Activated T-cell treated with anti-CD3 and anti-CD28 coated beads for 1 hour (primary cell): ENCODE measurements at regions not wholly inside any gene's neighbourhood (a gene's known extent, or its start where the extent isn't known, plus 50 kb on each side); places are given as distances from the start of the nearest gene placed in this dataset.

Experiments used
- DNase-seq: peaks from one replicate; pipeline ENCODE4 v3.0.0-alpha.2; 2020; ENCODE audit warnings: low read depth

DNA sequence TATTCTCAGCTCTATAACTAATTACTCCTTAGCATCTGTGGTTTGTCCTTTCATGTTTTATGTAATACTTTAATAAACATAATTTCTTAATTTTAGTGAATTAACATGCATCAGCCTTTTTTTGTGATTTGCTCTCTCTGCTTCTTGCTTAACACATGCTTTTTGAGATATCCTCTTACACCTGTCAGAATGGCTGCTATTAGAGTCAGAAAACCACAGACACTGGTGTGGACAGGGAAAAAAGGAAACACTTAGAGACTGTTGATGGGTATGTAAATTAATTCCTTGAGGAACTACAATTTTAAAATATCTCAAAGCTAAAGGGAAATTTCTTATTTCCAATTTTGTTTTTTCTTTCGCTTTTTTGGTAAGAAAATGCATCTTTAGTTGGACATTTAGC lies 549.0 kb downstream of the ZNF804A start:
- DNase-seq = no peak

DNA sequence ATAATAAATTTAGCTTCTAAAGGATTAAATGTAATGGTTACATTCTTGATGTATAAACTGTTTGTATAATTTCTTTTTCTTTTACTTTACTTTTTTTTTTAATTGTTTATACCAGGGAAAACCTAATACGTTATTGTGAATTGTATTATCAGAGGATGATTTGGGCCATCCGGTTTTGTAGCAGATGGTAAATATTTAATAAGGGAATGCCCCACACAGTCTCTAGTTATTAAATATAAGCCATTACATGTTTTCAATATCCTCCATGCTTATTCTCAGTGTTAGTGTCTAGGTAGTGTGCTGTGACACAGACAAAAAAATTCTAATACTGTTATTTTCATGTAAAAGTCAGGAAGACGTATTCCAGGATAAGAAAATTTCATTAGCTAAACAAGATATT lies 553.9 kb downstream of the ZNF804A start:
- DNase-seq = no peak

DNA sequence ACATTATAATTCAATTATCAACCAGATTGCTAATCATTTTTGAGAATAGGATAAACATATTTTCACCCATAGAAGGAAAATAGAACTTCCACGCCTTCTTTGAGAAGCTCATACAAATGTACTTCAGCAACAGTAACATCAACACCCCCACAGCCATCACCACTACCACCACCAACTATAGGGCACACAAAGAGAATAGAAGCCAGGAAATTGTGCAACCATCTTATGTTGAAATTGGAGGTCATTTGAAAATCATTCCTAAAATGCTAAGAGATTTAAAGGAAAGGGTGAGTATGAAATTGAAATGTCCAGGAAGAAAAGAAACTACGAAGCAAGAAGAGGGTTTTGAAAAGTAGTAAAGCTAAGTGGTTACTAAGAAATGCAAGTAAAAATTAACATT lies 563.4 kb downstream of the ZNF804A start:
- no peak for DNase-seq

DNA sequence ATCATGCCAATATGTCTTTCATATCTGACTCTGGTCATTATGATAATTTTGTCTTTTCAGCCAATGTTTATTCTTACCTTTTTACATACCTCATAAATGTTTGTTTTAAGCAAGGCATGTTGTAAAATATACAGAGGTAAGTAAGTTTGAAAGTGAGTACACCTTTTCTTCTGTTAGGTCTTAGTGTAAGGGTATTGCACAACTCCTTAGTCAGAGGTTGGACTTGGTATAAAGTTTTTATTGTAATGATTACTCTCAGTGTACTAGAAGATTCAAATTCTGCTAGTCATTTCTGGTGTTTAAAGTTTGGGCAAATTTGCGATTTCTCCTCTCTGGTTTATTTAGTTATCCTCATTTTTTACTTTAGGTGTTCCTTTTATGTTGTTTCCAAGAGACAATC lies 564.3 kb upstream of the FSIP2 start:
- DNase-seq = no peak

DNA sequence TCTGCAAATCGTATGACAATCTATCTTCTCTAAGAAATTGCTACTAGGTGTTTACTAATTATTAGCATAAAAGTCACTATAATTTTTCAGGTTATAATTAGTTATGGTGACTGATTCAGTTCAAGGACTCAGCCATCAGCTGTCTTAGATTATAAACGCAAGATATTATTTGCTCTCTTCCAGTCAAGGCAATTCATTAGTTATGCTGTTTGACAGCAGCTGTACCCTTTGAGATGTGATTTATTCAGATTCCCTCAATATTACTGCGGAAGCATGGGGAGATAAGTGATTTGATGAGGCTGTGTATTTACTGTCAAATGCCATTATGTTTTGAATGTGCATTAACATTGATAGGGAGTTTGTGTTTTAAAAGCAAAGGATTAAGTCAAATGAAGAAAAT lies 558.9 kb upstream of the FSIP2 start:
- DNase-seq = no peak

DNA sequence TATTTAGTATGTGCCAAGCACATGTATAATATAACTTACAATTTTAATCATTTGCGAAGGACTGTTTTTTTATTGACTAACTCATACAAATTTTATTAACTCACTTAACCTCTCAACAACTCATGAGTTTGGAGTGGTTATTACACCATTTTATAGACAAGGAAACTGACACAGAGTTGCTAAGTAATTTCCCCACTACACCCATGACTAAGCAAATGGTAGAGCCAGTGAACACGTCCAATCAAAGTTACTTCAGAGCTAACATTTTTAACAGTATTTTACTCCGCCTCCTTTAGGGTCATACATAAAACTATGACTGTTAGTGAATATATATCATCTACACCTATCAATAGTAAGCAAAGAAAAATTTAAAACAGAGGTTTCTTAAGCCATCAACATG lies 556.7 kb upstream of the FSIP2 start:
- no peak for DNase-seq

DNA sequence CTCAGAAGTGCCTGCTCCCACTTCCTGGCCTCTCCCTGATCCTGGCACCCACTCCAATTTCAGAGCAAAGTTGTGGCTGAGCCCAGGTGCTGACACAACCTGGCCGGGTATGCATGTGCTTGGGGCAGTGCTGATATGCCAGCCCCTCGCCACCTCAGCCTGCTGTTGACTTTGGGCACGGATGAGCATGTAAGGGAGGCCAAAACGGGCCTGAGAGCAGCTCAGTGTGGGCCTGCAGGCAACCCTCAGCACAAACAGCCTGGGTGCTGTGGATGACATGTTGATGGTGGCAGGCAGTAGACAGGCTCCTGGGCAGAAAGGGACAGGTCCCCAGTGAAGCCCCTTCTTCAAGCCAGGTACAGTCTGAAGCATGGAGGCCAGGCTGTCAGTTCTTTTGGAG lies 553.6 kb upstream of the FSIP2 start:
- DNase-seq = no peak

DNA sequence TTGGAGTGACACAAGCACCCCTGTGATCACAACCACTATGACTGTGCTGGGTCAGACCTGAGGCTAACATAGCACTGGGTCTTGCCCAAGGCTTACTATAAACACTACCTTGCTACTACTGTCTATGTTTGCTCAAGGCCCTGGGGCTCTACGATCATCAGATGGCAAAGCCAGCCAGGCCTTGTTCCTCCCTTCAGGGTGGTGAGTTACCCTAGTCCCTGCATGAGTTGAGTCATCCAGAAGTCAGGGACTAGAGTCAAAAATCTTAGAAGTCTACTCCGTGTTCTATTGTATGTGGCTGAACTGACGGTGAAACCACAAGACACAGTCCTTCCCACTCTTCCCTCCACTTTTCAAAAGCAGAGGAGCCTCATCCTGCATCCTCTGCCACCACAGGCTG lies 551.2 kb upstream of the FSIP2 start:
- DNase-seq = no peak

DNA sequence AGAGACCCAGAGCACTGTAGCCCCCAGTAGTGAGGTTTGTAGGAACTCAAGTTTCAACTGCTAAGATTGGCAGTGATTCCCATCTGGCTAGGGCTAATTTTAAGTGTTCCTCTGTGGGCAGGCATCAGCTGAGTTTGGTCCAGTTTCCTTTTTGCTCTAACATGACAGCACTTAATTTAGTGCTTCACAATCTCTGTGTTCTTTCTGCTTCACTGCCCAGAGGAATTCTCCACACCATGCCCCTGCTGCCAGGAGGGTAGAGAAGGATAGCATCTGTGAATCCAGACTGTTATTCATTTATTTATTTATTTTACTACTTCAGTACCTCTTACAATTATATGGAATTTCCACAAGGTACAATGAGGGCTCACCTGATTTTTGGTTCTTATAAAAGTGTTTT lies 549.9 kb upstream of the FSIP2 start:
- DNase-seq = no peak

DNA sequence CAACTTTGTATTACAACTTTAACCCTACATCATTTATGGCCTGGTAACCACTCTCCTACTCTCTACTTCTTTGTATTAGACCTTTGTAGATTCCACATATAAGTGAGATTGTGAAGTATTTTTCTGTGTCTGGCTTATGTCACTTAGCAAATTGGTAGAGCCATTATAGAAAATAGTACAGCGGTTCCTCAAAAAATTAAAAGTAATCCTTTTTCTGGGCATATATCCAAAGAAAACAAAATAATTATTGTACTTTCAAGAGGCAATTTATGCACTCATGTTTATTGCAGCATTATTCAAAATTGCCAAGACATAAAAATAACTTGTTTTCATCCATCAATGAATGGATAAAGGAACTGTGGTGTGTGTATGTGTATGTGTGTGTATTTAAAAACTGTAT lies 537.5 kb upstream of the FSIP2 start:
- DNase-seq = no peak

DNA sequence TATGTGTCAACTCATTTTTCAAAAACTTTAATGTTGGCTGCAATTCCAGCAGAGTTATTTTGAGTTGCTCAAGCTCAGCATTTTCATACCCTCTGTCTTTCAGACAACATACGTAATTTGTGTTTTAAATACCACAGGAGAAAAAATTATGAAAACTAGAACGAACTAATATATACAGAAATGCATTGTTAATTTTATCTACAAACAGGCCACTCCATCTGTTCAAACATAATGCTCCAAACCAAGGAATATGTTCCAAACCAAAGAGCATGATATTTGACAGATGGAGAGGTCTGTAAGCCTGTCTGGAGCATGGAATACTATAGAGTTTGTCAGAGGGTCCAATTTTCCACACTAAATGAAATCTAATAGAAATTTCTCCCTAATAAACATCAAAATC lies 536.2 kb upstream of the FSIP2 start:
- no peak for DNase-seq

DNA sequence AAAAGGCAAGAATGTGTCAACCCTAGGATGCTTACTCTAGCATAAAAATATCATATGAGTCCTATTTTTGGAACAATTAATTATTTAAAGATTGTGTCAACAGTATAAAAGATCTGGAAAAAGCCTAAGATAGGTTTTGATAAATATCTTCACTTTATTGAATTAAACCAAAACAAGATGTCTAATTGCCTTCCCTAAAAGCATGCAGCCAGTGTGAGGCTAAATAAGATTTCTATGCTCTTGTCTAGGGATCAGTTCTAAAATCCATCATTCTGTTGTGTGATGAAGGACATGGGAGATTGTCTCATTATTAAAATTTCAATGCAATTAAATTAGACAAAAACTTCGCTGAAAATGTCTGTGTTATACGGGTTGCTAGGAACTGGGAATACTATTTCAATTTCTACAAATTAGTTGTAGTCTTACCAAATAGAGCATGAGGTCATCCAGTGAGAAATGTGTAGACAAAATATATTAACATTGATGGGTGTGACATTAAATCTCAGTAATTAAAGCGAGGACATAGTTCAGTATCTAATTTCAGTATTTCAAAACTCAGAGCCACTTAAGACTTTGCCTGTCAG lies 535.6 kb upstream of the FSIP2 start:
- DNase-seq = no peak

DNA sequence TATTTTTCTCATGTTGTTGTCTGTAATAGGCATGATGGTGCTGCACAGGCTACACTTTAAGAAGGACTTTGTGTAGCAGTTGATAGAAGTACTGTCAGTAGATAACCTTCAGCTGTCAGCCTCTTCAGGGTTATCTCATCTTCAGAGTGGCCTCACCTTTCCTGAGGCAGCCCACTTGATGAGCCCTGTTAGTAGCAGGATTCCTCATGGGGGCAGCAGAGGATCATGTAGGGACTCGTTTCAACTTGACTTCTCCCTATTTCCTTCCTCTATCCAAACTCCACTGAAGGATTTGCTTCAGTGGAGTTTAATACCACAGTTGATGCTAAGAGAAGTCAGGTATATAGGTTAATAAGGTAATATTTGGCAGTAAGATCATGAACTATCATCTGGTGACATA lies 530.3 kb upstream of the FSIP2 start:
- no peak for DNase-seq

DNA sequence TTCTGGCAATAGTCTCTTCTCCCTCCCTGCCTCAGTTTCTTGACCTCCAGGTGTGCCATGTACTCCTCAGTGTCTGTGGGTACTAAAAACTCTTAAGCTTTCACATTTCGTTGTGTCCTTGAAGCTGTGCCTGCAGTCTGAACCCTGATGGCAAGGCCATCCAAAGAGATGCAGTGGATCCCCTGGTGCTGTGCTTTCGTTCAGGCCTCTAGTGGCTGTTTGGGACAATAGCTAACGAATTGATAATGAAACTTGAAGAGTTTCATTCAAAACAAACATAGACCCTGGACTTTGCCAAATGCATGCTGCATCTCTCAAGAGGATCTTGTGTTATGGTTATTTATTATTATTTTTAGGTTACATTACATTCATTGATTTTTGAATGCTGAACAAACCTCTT lies 523.1 kb upstream of the FSIP2 start:
- no peak for DNase-seq

DNA sequence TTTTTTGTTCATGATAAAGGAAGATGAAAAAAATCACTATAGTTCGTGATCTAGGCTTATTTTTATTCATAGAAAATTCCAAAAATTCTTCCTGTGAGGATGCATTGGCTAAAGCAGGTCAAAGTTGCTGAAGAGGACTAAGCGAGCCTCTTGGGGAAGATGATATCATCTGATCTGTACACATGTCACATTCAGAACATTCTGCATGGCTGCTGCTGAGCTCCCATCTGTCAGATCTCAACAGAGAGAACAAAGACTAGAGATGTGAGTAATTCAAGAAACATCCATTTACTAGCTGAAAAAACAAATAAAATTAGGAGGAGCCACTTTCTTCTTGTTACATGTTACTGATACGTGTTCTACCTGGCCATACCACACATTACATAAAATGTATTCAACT lies 518.6 kb upstream of the FSIP2 start:
- DNase-seq = no peak

DNA sequence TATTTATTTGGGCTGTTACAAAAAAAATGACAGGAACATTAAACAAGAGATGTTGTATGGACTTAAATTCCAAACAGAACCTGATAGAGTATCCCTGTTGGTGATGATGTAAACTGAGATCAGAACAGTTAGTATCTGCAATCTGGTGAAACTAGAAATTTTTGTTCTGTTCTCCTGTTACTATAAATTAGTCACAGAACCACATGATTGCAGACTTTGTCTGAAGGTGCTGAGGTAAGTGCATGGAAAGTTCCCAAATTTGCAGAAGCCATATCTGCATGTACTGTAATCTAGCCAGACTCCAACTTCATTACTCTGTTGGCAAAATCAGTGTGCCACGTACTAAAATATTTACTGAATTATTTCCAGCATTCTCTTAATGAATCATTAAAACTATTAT lies 516.3 kb upstream of the FSIP2 start:
- no peak for DNase-seq

DNA sequence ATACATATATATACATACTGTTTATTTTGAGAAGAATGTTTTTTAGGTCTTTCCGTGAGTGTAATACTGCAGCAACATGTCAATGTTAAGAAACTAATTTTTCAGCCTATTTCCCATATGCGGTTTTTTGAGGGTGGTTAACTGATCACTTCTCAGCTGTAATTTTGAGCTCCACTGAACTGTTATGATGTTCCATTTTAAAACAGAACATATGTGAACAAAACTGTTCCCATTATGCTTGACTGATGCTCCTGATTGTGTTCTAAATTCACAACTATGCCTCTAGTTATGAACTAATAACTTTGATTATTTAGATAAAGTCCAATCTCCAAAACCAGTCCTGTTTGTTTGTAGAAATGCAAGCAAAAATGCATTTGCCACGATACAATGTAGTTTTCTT lies 511.2 kb upstream of the FSIP2 start:
- DNase-seq = no peak

DNA sequence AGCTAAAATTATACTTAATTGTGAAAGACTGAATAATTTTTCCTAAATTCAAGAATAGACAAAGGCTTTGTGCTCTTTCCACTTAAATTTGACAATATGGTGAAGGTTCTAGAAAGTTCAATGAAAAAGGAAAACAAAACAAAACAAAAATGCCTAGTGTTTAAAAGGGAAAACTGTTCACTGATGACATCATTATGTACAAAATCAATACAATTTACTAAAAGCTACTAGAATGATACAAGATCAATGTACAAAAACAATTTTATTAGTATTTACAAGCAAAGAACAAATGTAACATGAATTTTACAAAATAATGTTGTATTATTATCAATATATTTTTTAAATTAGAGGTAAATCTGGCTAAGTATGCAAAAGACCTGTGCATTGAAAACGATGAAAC lies 499.1 kb upstream of the FSIP2 start:
- no peak for DNase-seq

DNA sequence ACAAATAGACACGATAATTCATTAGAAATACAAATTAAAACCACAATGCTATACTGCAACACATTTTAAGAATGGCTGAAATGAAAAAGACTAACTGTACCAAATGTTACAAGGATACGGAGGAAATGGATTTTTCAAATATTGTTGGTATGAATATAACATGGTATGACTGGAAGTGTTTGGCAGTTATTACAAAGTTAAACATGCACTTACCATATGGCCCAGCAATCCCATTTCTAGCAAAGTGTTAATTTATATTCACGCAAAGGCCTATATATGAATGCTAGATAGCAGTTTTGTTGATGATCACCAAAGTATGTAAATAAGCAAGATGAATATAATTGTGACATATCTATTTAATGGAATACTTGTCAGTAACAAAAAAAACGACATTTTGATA lies 497.8 kb upstream of the FSIP2 start:
- DNase-seq = no peak

DNA sequence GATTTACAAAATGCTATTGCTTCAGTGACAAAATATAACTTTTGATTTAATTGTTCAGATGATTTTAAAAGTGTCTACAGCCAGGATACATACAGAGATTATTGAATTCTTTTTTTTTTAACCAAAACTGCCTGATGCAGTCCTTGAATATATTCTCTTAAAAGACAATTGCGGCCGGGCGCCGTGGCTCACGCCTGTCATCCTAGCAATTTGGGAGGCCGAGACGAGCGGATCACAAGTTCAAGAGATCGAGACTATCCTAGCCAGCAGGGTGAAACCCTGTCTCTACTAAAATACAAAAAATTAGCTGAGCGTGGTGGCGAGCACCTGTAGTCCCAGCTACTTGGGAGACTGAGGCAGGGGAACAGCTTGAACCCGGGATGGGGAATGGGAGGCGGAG lies 497.0 kb upstream of the FSIP2 start:
- no peak for DNase-seq

DNA sequence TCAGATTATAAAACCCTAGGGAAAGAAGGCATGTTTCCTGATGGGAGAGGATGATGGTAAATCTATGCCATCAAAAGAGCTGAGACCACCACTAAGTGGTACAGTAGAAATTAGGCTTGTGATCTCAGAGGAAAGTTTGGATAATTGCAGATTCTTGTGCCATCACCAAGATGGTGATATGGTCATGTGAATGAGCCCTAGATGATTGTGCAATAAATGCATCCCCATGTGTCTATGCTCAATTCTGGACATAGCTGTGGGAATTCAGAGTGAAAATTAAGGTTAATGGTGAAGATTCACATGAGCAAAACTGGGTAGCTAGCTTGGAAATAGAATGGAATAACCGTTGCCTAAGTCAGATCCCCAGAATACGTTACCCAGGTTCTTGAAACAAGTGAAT lies 496.1 kb upstream of the FSIP2 start:
- DNase-seq = no peak

DNA sequence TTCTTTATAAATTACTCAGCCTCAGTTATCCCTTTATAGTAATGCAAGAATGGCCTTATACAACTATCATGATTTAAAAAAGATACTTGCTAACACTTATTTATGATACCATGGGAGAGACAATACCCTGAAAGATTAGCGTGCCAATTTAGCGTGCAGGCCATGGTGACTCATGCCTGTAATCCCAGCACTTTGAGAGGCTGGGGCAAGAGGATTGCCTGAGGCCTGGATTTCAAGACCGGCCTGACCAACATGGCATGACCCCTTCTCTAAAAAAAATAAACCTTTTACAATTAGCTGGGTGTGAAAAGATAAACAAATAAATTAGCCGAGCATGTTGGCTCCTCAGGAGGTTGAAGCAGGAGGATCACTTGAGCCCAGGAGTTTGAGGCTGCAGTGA lies 493.4 kb upstream of the FSIP2 start:
- no peak for DNase-seq

DNA sequence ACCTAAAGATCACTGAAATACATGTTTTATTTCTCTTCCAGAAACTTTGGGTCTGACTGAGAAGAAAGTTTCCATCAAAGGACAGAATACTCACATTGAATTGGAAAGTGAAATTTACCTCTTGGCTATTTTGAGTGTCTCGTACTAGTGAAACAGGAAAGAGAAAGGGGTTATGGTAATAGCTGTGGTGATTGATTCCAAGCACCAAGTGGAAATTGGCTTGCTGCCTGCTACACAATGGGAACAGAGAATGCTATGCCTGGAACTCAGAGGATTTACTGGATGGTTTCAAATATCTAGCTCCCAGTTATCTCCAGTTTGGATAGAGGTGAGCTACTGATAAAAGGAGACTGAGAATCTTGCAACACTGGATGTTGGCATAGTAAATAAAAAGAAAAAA lies 492.8 kb upstream of the FSIP2 start:
- no peak for DNase-seq

DNA sequence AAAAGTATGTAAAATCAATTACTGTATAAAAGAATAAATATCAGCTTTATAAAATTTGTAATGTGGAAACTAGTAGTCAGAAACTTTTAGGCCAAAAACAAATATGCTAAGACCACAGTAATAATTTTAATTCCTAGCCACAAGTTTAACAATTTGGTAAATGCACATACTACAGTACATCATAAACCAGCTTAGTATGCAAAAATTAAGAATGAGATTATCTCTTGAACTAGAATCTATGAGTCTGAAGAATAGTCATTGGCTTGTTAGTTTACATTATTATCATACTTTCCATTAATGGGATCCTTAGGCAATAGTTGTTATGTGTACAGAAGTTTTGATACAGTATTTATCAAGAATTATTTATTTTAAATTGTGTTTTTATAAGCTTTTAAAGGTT lies 491.9 kb upstream of the FSIP2 start:
- DNase-seq = no peak

DNA sequence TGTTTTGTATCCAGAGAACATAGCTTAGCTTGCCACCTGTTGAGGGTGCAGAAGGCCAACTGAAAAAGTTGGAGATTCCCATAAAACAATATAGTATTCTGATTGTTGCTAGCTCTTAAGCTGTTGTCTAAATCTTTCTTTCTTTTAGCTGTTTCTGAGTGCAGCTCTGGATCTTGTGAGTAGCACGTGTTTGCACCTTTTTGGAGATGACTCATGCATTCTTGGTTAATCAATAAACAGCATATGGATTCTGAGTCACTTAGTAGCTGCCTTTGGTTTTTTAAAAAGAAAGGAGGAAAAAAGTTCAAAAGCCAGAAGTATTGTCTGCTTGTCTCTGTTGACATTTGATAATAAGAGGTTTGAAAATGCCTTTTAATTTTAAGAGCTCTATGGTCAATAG lies 483.0 kb upstream of the FSIP2 start:
- no peak for DNase-seq
